ENCODE measurements at regions not wholly inside any gene's neighbourhood (a gene's known extent, or its start where the extent isn't known, plus 50 kb on each side); places are given as distances from the start of the nearest gene placed in this dataset.

GRCh38 chr1:81186261-81186660, 614.5 kb upstream of the ADGRL2 start:
- TF ChIP-seq CTCF (IDR thresholded peaks at IDR 0.05; ENCODE audit: low read length) (no peak), EZH2phosphoT487 (IDR thresholded peaks at IDR 0.05; ENCODE audit: low read length) (no peak), EZH2 (optimal IDR thresholded peaks at IDR 0.05; ENCODE audit: low read depth, low read length) (no peak)
- no peak overlapping the region for H2AFZ ChIP-seq (ENCODE audit: low read length)
- no peaks in the 10 kb centered on the region for H4K20me1 ChIP-seq (ENCODE audit: insufficient read depth, low read length)
- no peaks in the 10 kb centered on the region for H3K27me3 ChIP-seq (replicated peaks; ENCODE audit: insufficient read depth, low read length)
- H3K79me2 ChIP-seq (ENCODE audit: low read length), result no peaks in the 10 kb centered on the region
- H3F3A ChIP-seq (ENCODE audit: insufficient read depth, low read length), result peaks cover 8% of the 10 kb centered on the region; the same call in 1 of the 2 replicates
- no peak for DNase-seq
- no peaks in the 10 kb centered on the region for H3K9me2 ChIP-seq (replicated peaks; ENCODE audit: insufficient read depth, low read length)
- no peak overlapping the region for H3K4me2 ChIP-seq (ENCODE audit: low read depth, low read length)
- no peaks in the 10 kb centered on the region for H3K9me3 ChIP-seq (replicated peaks; ENCODE audit: insufficient read depth, low read length)
- H3K27ac ChIP-seq (ENCODE audit: low read length), result no peak overlapping the region
- H3K4me3 ChIP-seq (ENCODE audit: low read length), result no peak overlapping the region
- H3K36me3 ChIP-seq (replicated peaks; ENCODE audit: insufficient read depth, low read length), result no peaks in the 10 kb centered on the region
- H3K4me1 ChIP-seq (ENCODE audit: low read length), result peaks cover 7% of the 10 kb centered on the region
- no peak overlapping the region for H3K9ac ChIP-seq (ENCODE audit: low read length)

GRCh38 chr1:81183553-81183952, 617.2 kb upstream of the ADGRL2 start:
- peak overlapping the region; percentile 45 for H3K4me3 ChIP-seq (ENCODE audit: low read length)
- no peaks in the 10 kb centered on the region for H4K20me1 ChIP-seq (ENCODE audit: insufficient read depth, low read length)
- TF ChIP-seq EZH2phosphoT487 (IDR thresholded peaks at IDR 0.05; ENCODE audit: low read length) (no peak), CTCF (IDR thresholded peaks at IDR 0.05; ENCODE audit: low read length) (no peak), EZH2 (optimal IDR thresholded peaks at IDR 0.05; ENCODE audit: low read depth, low read length) (no peak)
- H3K4me1 ChIP-seq (ENCODE audit: low read length), result peaks cover 7% of the 10 kb centered on the region
- peaks cover 8% of the 10 kb centered on the region; the same call in 1 of the 2 replicates for H3F3A ChIP-seq (ENCODE audit: insufficient read depth, low read length)
- H3K9me2 ChIP-seq (replicated peaks; ENCODE audit: insufficient read depth, low read length), result no peaks in the 10 kb centered on the region
- H3K27me3 ChIP-seq (replicated peaks; ENCODE audit: insufficient read depth, low read length), result no peaks in the 10 kb centered on the region
- peak overlapping the region; percentile 55 for H2AFZ ChIP-seq (ENCODE audit: low read length)
- H3K9me3 ChIP-seq (replicated peaks; ENCODE audit: insufficient read depth, low read length), result no peaks in the 10 kb centered on the region
- no peaks in the 10 kb centered on the region for H3K79me2 ChIP-seq (ENCODE audit: low read length)
- peak overlapping the region; percentile 59 for H3K4me2 ChIP-seq (ENCODE audit: low read depth, low read length)
- peak overlapping the region; percentile 58; the same call in 1 of the 2 replicates for H3K27ac ChIP-seq (ENCODE audit: low read length)
- no peak overlapping the region; the same call in 1 of the 2 replicates for H3K9ac ChIP-seq (ENCODE audit: low read length)
- DNase-seq, result peak; percentile 11
- no peaks in the 10 kb centered on the region for H3K36me3 ChIP-seq (replicated peaks; ENCODE audit: insufficient read depth, low read length)

GRCh38 chr1:81183051-81183450, 617.7 kb upstream of the ADGRL2 start:
- H2AFZ ChIP-seq (ENCODE audit: low read length), result peak overlapping the region; percentile 55
- H3K9ac ChIP-seq (ENCODE audit: low read length), result no peak overlapping the region; the same call in 1 of the 2 replicates
- H3K4me2 ChIP-seq (ENCODE audit: low read depth, low read length), result peak overlapping the region; percentile 59

More at GRCh38 chr1:81183051-81183450, 617.7 kb upstream of the ADGRL2 start:
- H3K9me2 ChIP-seq (replicated peaks; ENCODE audit: insufficient read depth, low read length), result no peaks in the 10 kb centered on the region
- H3K9me3 ChIP-seq (replicated peaks; ENCODE audit: insufficient read depth, low read length), result no peaks in the 10 kb centered on the region
- H4K20me1 ChIP-seq (ENCODE audit: insufficient read depth, low read length), result no peaks in the 10 kb centered on the region
- H3K79me2 ChIP-seq (ENCODE audit: low read length), result no peaks in the 10 kb centered on the region
- peak overlapping the region; percentile 58; the same call in 1 of the 2 replicates for H3K27ac ChIP-seq (ENCODE audit: low read length)
- H3K36me3 ChIP-seq (replicated peaks; ENCODE audit: insufficient read depth, low read length), result no peaks in the 10 kb centered on the region
- peak; percentile 75 for DNase-seq
- H3K27me3 ChIP-seq (replicated peaks; ENCODE audit: insufficient read depth, low read length), result no peaks in the 10 kb centered on the region
- peaks cover 8% of the 10 kb centered on the region; the same call in 1 of the 2 replicates for H3F3A ChIP-seq (ENCODE audit: insufficient read depth, low read length)
- peak overlapping the region; percentile 45 for H3K4me3 ChIP-seq (ENCODE audit: low read length)
- no peak for TF ChIP-seq EZH2 (optimal IDR thresholded peaks at IDR 0.05; ENCODE audit: low read depth, low read length)
- no peak for TF ChIP-seq EZH2phosphoT487 (IDR thresholded peaks at IDR 0.05; ENCODE audit: low read length)
- TF ChIP-seq CTCF (IDR thresholded peaks at IDR 0.05; ENCODE audit: low read length), result no peak
- H3K4me1 ChIP-seq (ENCODE audit: low read length), result peaks cover 7% of the 10 kb centered on the region

All from MM.1S (cell line).